GM18511 (cell line): ENCODE measurements at regions not wholly inside any gene's neighbourhood (a gene's known extent, or its start where the extent isn't known, plus 50 kb on each side); places are given as distances from the start of the nearest gene placed in this dataset.
"Not testable (repeated sequence)": the region's sequence is repeated elsewhere in the genome, so short reads cannot be mapped to it uniquely, and the experiment has no call there.

Source experiments
- ATAC-seq: cut with Tn5 transposase; IDR thresholded peaks from one replicate; pipeline ENCODE4 v1.9.1; 2021; ENCODE audit warnings: mild to moderate bottlenecking, moderate library complexity; ENCODE audit not compliant: unreplicated experiment

- ATAC-seq, result no peak
Observed at GRCh38 chr22:48490500-48491411, 1336.9 kb downstream of the BRD1 start.

GRCh38 chr22:48489551-48490499 is 1337.8 kb downstream of the BRD1 start:
- no peak for ATAC-seq

GRCh38 chr22:48488611-48489511 is 1338.8 kb downstream of the BRD1 start:
- ATAC-seq, result no peak

- ATAC-seq, result no peak
Observed at GRCh38 chr22:48488149-48488551, 1339.5 kb downstream of the BRD1 start.

GRCh38 chr22:48486558-48486957 is 1341.1 kb downstream of the BRD1 start:
- no peak for ATAC-seq

- ATAC-seq, result no peak
Observed at GRCh38 chr22:48486134-48486532, 1341.5 kb downstream of the BRD1 start.

- no peak for ATAC-seq
Observed at GRCh38 chr22:48485149-48486133, 1342.2 kb downstream of the BRD1 start.

- ATAC-seq, result no peak
Observed at GRCh38 chr22:48483764-48484528, 1343.7 kb downstream of the BRD1 start.

GRCh38 chr22:48482771-48483170 is 1344.9 kb downstream of the BRD1 start:
- ATAC-seq, result no peak

GRCh38 chr22:48482198-48482597 is 1345.5 kb downstream of the BRD1 start:
- ATAC-seq, result not testable (repeated sequence)

GRCh38 chr22:48481748-48482147 is 1345.9 kb downstream of the BRD1 start:
- no peak for ATAC-seq

GRCh38 chr22:48478529-48479265 is 1349.0 kb downstream of the BRD1 start:
- no peak for ATAC-seq

GRCh38 chr22:48478124-48478523 is 1349.5 kb downstream of the BRD1 start:
- ATAC-seq, result no peak

- no peak for ATAC-seq
Observed at GRCh38 chr22:48477031-48477721, 1350.5 kb downstream of the BRD1 start.

- ATAC-seq, result no peak
Observed at GRCh38 chr22:48476577-48476976, 1351.1 kb downstream of the BRD1 start.

GRCh38 chr22:48475661-48476345 is 1351.9 kb downstream of the BRD1 start:
- ATAC-seq, result no peak

GRCh38 chr22:48474881-48475280 is 1352.8 kb downstream of the BRD1 start:
- no peak for ATAC-seq
